ENCODE measurements at regions not wholly inside any gene's neighbourhood (a gene's known extent, or its start where the extent isn't known, plus 50 kb on each side); places are given as distances from the start of the nearest gene placed in this dataset.

GRCh38 chr18:45437366-45437765, 177.9 kb upstream of the SLC14A2 start (continued):
- TF ChIP-seq USF2 (IDR thresholded peaks at IDR 0.05; ENCODE audit: low read depth, low read length) (no peak), USF2 (CRISPR knock-in tag; IDR thresholded peaks at IDR 0.05; ENCODE audit: borderline replicate concordance) (no peak), ZNF10 (CRISPR knock-in tag; IDR thresholded peaks at IDR 0.05; ENCODE audit: borderline replicate concordance, low read depth) (no peak), RFXAP (CRISPR knock-in tag; IDR thresholded peaks at IDR 0.05; ENCODE audit: borderline replicate concordance) (no peak), ZNF460 (CRISPR knock-in tag; IDR thresholded peaks at IDR 0.05; ENCODE audit: borderline replicate concordance) (no peak), TRIM24 (CRISPR knock-in tag; IDR thresholded peaks at IDR 0.05) (no peak), KAT7 (CRISPR knock-in tag; IDR thresholded peaks at IDR 0.05; ENCODE audit: borderline replicate concordance) (no peak), BRCA1 (CRISPR knock-in tag; IDR thresholded peaks at IDR 0.05) (no peak), ZNF318 (CRISPR knock-in tag; IDR thresholded peaks at IDR 0.05) (no peak)
